WTC11 (cell line): ENCODE measurements at regions not wholly inside any gene's neighbourhood (a gene's known extent, or its start where the extent isn't known, plus 50 kb on each side); places are given as distances from the start of the nearest gene placed in this dataset.

Experiments
- ATAC-seq: fragments of 200-7000 bp; cut with Tn5 transposase; 2 replicates; pipeline ENCODE4 v1.10.0; 2021; ENCODE audit warnings: mild to moderate bottlenecking, moderate library complexity
- CTCF ChIA-PET: fragments of 300-600 bp; sonication (Branson Sonifier 250); formaldehyde crosslinking; loops from one replicate; lab custom pipeline; 2021; ENCODE audit warnings: antibody characterized with exemption; lab: Charles Lee
- POLR2A ChIA-PET: fragments of 350-600 bp; sonication (Branson Sonifier 250); formaldehyde crosslinking; loops from one replicate; lab custom pipeline; 2021; ENCODE audit warnings: antibody characterized with exemption; lab: Charles Lee
- DNase-seq: peaks from one replicate; pipeline ENCODE4 v3.0.0; 2021; ENCODE audit warnings: low spot score
- H3K27ac Mint-ChIP-seq: 2 replicates; pipeline ENCODE4 v1.8.0; 2021; ENCODE audit warnings: mixed read lengths
- H3K27me3 Mint-ChIP-seq: 2 replicates; pipeline ENCODE4 v1.8.0; 2021; ENCODE audit warnings: low read depth, mild to moderate bottlenecking, moderate library complexity, mixed read lengths
- H3K36me3 Mint-ChIP-seq: 2 replicates; pipeline ENCODE4 v1.8.0; 2021; ENCODE audit warnings: mixed read lengths
- H3K4me1 Mint-ChIP-seq: 2 replicates; pipeline ENCODE4 v1.8.0; 2022; ENCODE audit warnings: mixed read lengths
- H3K4me3 Mint-ChIP-seq: 2 replicates; pipeline ENCODE4 v1.8.0; 2021; ENCODE audit warnings: mild to moderate bottlenecking, moderate library complexity, mixed read lengths
- H3K9me3 Mint-ChIP-seq: 2 replicates; pipeline ENCODE4 v1.8.0; 2021; ENCODE audit warnings: mixed read lengths
- ATF1 ChIP-seq: sonication (generic); formaldehyde crosslinking; IDR thresholded peaks from 2 replicates; pipeline ENCODE4 v1.8.1; 2023; ENCODE audit warnings: mild to moderate bottlenecking, moderate library complexity, missing genetic modification reagents
- CDX4 ChIP-seq: fragments of 250-450 bp; sonication (Bioruptor Pico); IDR thresholded peaks from 2 replicates; pipeline ENCODE4 v1.9.0; 2021; ENCODE audit warnings: moderate library complexity, mild to moderate bottlenecking, inconsistent platforms, borderline replicate concordance
- E2F1 ChIP-seq: sonication (generic); formaldehyde crosslinking; IDR thresholded peaks from 2 replicates; pipeline ENCODE4 v1.8.0; 2022; ENCODE audit warnings: mild to moderate bottlenecking, missing genetic modification reagents
- E2F5 ChIP-seq: sonication (generic); formaldehyde crosslinking; IDR thresholded peaks from 2 replicates; pipeline ENCODE4 v1.8.1; 2022; ENCODE audit warnings: mild to moderate bottlenecking, moderate library complexity, missing genetic modification reagents
- FOXK1 ChIP-seq: sonication (generic); formaldehyde crosslinking; IDR thresholded peaks from 2 replicates; pipeline ENCODE4 v1.8.0; 2022; ENCODE audit warnings: mild to moderate bottlenecking, moderate library complexity, missing genetic modification reagents
- FOXP4 ChIP-seq: sonication (generic); formaldehyde crosslinking; IDR thresholded peaks from 2 replicates; pipeline ENCODE4 v1.8.0; 2022; ENCODE audit warnings: mild to moderate bottlenecking, missing genetic modification reagents
- IRF1 ChIP-seq: sonication (generic); formaldehyde crosslinking; IDR thresholded peaks from 2 replicates; pipeline ENCODE4 v1.8.0; 2023; ENCODE audit warnings: missing genetic modification reagents
- NFATC4 ChIP-seq: fragments of 250-450 bp; sonication (Bioruptor Pico); IDR thresholded peaks from 2 replicates; pipeline ENCODE4 v1.9.0; 2021; ENCODE audit warnings: mild to moderate bottlenecking
- PRRX2 ChIP-seq: fragments of 250-450 bp; sonication (Bioruptor Pico); IDR thresholded peaks from 2 replicates; pipeline ENCODE4 v1.8.0; 2021; ENCODE audit warnings: mild to moderate bottlenecking
- STAT6 ChIP-seq: sonication (generic); formaldehyde crosslinking; conservative IDR thresholded peaks from 2 replicates; pipeline ENCODE4 v1.8.1; 2023; ENCODE audit warnings: mild to moderate bottlenecking, low read depth, missing genetic modification reagents, moderate library complexity
- TP53 ChIP-seq: sonication (generic); formaldehyde crosslinking; IDR thresholded peaks from 2 replicates; pipeline ENCODE4 v1.8.1; 2023; ENCODE audit warnings: mild to moderate bottlenecking, missing genetic modification reagents
- USF2 ChIP-seq: sonication (generic); formaldehyde crosslinking; IDR thresholded peaks from 2 replicates; pipeline ENCODE4 v1.8.1; 2023; ENCODE audit warnings: mild to moderate bottlenecking, missing genetic modification reagents, moderate library complexity
- ZNF232 ChIP-seq: sonication (generic); formaldehyde crosslinking; IDR thresholded peaks from 2 replicates; pipeline ENCODE4 v1.8.0; 2022; ENCODE audit warnings: mild to moderate bottlenecking, missing genetic modification reagents
- ZNF317 ChIP-seq: sonication (generic); formaldehyde crosslinking; IDR thresholded peaks from 2 replicates; pipeline ENCODE4 v1.8.1; 2023; ENCODE audit warnings: low read depth, mild to moderate bottlenecking, moderate library complexity, missing genetic modification reagents, borderline replicate concordance
- ZNF396 ChIP-seq: fragments of 250-450 bp; sonication (Bioruptor Pico); IDR thresholded peaks from 2 replicates; pipeline ENCODE4 v1.8.0; 2021; ENCODE audit warnings: mild to moderate bottlenecking, moderate library complexity, borderline replicate concordance
- ZNF423 ChIP-seq: fragments of 250-450 bp; sonication (Bioruptor Pico); IDR thresholded peaks from 2 replicates; pipeline ENCODE4 v2.1.2; 2022; ENCODE audit warnings: mild to moderate bottlenecking, moderate library complexity
- TF ChIP-seq, protein P1 (sequence below): fragments of 250-450 bp; sonication (Bioruptor Pico); conservative IDR thresholded peaks from 2 replicates; pipeline ENCODE4 v1.9.0; 2021; ENCODE audit warnings: mild to moderate bottlenecking
- TF ChIP-seq, protein P2 (sequence below): sonication (generic); formaldehyde crosslinking; IDR thresholded peaks from 2 replicates; pipeline ENCODE4 v1.8.1; 2023; ENCODE audit warnings: mild to moderate bottlenecking, missing genetic modification reagents
- TF ChIP-seq, protein P3 (sequence below): sonication (generic); formaldehyde crosslinking; IDR thresholded peaks from 2 replicates; pipeline ENCODE4 v1.8.1; 2022; ENCODE audit warnings: low read depth, mild to moderate bottlenecking, moderate library complexity, missing genetic modification reagents, borderline replicate concordance

DNA sequence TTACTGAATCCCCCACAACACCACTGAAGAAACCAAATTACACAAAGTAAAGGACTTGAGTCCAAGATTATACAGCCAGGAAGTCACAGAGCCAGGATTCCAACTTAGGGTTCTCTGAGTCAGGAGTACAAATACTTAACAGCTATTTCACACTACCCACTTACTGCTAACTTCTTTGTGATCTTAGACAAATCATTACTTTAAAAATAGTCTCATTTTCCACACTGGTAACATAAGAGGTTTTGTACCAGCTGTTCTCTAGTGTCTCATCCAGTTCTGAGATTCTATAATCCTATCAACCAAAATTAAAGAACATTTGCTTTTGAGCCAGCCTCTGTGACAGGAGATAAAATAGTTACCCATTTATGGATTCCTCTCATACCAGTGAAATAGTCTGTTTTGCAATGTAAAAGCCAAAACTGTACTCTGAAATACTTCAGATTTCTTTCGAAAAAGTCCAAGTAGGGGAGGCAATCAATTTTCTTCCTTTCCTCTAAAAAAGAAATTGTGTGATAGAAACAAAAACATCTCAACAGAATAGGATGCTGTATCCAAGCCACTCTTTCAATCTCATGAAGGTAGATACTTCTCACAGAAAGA is 157.6 kb downstream of the LRATD1 start:
- ATAC-seq (no peak), DNase-seq (no peak)
- Mint-ChIP-seq H3K4me3 (no peak overlapping the region), H3K27me3 (peaks cover 5% of the 10 kb centered on the region; the same call in 1 of the 2 replicates), H3K27ac (no peak overlapping the region), H3K36me3 (peaks cover 24% of the 10 kb centered on the region), H3K9me3 (peaks cover 33% of the 10 kb centered on the region), H3K4me1 (no peaks in the 10 kb centered on the region)
- TF ChIP-seq FOXK1 (CRISPR knock-in tag) (no peak), STAT6 (no peak), ZNF232 (CRISPR knock-in tag) (no peak), ZNF423 (CRISPR knock-in tag) (no peak), E2F5 (no peak), USF2 (no peak), FOXP4 (no peak), TP53 (no peak), E2F1 (CRISPR knock-in tag) (no peak)
- TF ChIP-seq, protein P1, sequence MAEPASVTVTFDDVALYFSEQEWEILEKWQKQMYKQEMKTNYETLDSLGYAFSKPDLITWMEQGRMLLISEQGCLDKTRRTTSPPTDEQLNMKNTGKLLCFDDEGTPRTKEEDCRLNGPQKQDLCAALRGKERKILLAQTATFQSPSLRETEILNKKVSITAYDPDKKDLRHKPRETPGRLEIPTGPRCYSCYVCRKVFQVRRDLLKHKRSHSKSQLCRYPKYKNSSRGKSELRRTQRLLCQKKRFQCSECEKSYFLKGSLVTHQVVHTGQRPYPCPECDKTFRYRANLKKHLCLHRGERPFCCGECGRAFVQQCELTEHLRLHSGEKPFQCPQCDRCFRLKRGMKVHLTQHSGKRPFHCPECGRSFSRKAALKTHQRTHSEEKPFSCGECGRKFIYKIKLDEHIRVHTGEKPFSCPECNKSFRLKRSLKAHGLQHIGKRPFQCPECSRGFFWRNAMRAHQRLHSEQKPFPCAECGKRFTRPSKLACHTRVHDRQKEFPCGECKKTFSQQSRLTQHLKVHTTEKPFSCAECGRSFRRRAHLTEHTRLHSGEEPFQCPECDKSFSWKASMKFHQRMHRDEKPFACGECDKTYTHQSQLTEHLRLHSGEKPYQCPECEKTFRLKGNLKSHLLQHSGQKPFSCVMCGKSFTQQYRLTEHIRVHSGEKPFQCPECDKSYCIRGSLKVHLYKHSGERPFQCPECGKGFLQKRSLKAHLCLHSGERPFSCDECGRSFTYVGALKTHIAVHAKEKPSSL (CRISPR knock-in tag) = no peak
- TF ChIP-seq, protein P2, sequence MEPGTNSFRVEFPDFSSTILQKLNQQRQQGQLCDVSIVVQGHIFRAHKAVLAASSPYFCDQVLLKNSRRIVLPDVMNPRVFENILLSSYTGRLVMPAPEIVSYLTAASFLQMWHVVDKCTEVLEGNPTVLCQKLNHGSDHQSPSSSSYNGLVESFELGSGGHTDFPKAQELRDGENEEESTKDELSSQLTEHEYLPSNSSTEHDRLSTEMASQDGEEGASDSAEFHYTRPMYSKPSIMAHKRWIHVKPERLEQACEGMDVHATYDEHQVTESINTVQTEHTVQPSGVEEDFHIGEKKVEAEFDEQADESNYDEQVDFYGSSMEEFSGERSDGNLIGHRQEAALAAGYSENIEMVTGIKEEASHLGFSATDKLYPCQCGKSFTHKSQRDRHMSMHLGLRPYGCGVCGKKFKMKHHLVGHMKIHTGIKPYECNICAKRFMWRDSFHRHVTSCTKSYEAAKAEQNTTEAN = no peak
- POLR2A ChIA-PET = no interaction called here
- CTCF ChIA-PET = no interaction called here

GRCh38 chr2:14803994-14804393 is 171.5 kb downstream of the LRATD1 start:
- peaks cover 35% of the 10 kb centered on the region for H3K9me3 Mint-ChIP-seq
- H3K4me1 Mint-ChIP-seq = peaks cover 5% of the 10 kb centered on the region
- ATAC-seq (no peak), DNase-seq (no peak)
- ChIA-PET POLR2A (no interaction called here), CTCF (no interaction called here)
- H3K27ac Mint-ChIP-seq = no peak overlapping the region
- H3K36me3 Mint-ChIP-seq = peaks cover 11% of the 10 kb centered on the region
- H3K27me3 Mint-ChIP-seq = no peaks in the 10 kb centered on the region
- no peak overlapping the region for H3K4me3 Mint-ChIP-seq
- TF ChIP-seq PRRX2 (CRISPR knock-in tag) (no peak), ZNF317 (CRISPR knock-in tag) (no peak), CDX4 (CRISPR knock-in tag) (no peak), NFATC4 (CRISPR knock-in tag) (no peak), E2F1 (CRISPR knock-in tag) (no peak), ATF1 (no peak), IRF1 (CRISPR knock-in tag) (no peak), ZNF396 (CRISPR knock-in tag) (no peak)
- TF ChIP-seq, protein P3, sequence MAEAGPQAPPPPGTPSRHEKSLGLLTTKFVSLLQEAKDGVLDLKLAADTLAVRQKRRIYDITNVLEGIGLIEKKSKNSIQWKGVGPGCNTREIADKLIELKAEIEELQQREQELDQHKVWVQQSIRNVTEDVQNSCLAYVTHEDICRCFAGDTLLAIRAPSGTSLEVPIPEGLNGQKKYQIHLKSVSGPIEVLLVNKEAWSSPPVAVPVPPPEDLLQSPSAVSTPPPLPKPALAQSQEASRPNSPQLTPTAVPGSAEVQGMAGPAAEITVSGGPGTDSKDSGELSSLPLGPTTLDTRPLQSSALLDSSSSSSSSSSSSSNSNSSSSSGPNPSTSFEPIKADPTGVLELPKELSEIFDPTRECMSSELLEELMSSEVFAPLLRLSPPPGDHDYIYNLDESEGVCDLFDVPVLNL (CRISPR knock-in tag) = no peak
